ENCODE measurements at regions not wholly inside any gene's neighbourhood (a gene's known extent, or its start where the extent isn't known, plus 50 kb on each side); places are given as distances from the start of the nearest gene placed in this dataset.
"Not testable (repeated sequence)": the region's sequence is repeated elsewhere in the genome, so short reads cannot be mapped to it uniquely, and the experiment has no call there.

DNA sequence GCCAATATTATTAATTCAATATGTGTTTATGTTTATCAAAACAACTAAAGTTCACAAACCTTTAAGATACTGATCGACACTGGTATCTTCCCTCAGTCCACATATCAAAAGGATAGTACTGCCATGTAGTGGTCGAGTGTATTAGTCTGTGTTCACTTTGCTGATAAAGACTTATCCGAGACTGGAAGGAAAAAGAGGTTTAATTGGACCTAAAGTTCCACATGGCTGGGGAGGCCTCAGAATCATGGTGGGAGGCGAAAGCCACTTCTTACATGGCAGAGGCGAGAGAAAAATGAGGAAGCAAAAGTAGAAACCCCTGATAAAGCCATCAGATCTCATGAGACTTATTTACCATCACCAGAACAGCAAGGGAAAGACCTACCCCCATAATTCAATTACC, 325.4 kb upstream of the PHF14 start:
- no peak for DNase-seq

DNA sequence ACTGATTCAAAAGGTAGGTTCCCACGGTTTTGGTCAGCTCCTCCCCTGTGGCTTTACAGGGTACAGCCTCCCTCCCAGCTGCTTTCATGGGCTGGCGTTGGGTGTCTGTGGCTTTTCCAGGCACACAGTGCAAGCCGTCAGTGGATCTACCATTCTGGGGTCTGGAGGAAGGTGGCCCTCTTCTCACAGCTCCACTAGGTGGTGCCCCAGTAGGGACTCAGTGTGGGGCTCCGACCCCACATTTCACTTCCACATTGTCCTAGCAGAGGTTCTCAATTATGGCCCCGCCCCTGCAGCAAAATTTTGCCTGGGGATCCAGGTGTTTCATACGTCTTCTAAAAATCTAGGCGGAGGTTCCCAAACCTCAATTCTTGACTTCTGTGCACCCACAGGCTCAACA, 324.6 kb upstream of the PHF14 start:
- DNase-seq = not testable (repeated sequence)

DNA sequence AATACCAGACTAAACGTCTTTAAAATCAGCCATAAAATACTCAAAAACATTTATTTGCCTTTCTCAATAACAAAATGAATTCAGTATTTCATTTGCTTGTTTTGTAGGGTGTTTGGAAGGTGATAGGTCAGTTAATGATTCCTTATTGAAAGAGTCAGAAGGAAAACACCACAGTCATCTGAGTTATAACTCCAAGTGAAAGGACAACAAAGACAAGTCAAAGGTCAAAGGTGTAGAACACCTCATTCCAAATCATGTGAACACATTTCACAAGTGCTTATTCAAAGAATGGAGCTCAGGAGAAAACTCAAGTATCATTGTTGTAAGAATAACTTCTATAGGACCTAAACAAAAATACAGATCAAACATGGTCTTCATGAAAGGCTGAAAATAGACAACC, 318.6 kb upstream of the PHF14 start:
- DNase-seq = no peak

DNA sequence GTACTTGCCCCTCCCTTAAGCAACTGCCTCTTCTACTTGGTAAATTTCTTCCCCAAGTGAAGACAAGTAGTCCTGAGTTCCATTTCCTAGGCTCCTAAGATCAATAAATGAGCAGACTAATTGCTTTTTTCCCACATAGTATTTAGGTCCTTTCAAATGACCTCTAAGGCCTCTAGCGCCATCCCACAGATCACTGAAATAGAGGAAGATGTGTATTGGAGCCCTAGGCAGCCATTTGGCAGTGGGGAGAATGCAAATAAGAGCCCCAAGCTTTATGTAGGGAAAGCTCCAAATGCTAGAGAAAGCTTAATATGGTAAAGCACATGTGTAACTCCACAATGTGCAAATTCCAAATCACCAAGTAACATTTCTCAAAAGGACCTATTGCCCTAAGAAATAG, 316.5 kb upstream of the PHF14 start:
- DNase-seq = no peak

DNA sequence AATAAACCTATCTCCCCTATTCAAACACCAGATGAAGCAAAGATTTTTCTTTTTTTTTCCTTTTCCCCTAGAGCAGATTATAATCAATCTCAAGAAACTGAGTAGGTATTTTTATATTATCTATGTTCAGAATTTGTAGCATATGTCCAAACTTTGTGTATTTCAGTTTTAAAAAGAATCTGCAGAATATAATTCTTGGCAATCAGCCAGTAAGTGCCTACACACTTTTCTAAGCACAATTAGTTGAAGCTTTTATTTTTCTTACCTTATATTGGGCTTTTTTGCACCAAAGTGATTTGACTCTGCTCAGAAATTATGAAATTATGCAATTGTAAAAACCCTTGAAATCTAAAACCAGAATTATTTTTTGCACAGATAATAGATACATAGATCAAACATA, 315.8 kb upstream of the PHF14 start:
- no peak for DNase-seq

DNA sequence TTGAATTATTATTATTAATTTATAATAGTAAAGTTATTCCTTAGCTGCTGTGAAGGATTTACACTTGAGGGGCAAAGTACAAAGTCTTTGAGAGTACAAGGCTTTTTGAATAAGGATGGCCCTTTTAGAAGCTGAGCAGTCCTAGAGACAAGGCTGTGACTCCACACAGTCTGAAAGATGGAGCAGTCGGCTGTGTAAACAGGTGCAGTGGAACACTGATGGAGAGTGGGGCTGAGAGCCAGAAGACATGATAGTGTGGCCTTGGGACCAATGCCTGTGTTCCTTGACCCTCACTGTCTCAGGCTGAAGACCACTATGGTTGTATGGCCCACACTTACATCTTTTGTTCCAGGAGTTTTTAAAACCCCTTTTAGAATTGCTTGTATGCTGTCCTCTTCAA, 311.2 kb upstream of the PHF14 start:
- no peak for DNase-seq

DNA sequence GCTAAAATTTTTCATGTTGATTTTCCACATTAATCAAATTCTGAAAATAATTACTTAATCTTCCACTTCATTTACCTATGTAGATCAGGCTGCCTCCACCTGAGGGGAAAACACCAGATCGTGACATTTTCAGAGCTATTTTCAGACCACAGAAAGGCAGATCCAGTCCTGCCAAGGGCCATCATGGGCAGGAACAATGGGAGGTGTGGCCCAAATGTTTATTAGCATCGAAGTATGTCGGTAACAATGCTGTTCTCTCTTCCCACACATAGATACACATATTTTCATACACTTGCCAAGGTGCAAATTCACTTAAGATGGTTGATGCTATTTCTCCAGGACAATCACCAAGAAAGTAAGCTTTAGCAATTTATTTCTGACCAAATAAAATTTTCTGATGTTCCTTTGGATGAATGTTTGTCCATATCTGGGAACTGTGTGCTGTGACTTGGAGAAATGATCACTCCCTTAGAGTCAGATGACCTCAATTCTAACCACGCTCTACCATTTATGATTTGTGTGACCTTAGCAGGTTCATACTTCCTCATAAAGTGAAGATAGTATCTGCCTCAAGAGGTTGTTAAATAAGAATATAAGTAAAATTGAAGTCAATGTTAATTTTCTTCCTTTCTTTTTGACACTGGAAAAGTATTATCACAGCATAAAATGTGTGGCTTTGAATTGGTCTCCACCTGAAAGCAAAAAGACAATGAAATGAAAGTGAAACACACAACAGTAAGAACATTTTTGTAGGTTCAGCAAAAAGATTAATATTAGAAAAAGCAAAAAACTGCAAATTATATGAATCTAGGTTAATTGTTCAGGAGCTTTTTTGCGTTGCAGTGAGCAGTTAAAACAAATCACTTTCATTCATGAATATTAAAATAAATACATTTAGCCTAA, 310.4 kb upstream of the PHF14 start:
- no peak for DNase-seq

DNA sequence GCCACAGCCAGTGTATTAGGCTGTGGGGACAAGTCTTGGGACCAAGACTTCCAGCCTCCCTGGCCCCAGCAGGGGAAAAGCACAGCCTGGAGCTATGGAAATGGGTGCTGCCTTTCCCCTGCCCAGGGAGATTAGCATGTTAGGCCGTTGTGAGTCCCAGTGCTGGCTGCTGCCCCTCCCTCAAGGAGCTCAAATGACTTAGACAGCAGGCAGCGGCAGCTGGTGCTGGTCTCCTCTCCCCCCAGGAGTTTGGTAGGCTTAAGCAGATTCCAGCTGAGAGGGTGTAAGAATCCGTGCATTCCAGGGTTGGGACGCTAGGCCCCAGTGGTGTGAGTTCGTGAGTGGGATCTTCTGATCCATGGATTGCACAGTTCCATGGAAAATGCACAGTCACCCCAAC, 301.5 kb upstream of the PHF14 start:
- no peak for DNase-seq

DNA sequence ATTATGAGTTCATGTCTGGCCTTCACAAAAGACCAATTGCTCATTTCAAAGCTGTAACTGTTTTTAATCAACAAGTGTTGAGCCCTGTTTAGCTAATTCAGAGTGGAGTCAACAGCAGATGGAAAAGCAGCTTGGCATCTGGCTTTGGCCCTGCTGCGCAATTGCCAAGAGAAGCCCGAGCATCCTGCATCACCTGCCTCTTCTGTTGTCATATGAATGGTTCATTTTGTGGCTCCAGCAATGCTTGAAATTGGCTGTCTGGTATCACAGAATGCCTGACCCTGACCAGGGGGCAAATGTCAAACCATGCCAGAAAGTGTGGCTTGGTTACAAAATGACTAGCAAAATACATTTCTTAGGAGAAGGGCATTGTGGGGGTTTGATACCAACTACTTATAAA, 296.5 kb upstream of the PHF14 start:
- no peak for DNase-seq

DNA sequence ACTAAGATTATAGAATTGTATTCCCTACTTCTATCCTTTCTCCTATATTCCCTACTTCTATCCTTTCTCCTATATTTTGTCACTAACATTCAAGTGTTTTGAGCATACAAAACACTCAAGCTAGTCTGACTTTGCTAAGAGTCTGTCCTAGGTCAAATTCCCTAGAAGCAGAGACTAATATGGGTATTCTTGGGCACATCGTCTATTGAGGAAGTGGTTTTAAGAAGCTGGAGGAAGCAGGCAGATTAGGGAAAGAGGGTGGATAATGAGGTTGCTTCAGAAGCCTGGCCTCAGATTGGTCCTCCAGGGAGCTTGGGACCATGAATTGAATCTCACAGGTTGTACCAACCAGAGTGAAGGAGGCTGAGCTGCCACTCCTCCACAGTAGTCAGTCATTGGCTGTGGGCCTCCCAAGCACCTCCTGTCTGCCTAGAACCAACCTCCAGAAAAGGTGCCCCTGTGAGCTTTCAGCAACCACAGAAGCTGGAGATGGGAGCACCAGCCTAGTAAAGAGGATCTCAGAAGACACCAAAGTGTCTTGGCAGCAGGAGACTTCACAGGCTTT, 295.9 kb upstream of the PHF14 start:
- DNase-seq = no peak

DNA sequence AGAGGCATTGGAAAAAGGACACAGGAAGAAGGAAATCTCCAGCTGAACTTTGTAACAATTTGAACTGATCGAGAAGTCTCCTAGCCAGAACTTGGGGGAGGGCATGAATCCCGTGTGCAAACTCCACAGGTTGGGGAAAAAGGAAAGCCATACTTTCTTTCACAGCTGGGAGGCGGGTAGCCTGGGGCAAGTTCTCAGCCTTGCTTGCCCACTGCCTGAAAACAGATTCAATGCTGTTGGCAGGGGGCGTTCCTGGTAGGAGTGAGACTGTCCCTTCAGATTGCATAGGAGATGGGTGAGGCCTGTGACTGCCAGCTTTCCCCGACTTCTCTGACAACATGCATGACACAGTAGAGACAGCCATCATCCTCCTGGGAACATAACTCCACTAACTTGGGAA, 289.1 kb upstream of the PHF14 start:
- DNase-seq = no peak

DNA sequence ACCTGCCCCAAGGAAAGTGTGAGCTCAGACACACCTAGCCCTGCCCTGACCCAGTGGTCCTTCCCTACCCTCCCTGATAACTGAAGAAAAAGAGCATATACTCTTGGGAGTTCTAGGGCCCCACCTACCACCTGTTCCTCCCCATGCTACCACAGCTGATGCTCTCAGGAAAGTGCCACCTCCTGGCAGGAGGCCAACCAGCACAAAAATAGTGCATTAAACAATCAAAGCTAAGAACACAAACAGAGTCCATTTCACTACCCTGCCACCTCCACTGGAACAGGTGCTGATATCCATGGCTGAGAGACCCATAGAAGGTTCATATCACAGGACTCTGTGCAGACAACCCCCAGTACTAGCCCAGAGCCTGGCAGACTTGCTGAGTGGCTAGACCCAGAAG, 288.6 kb upstream of the PHF14 start:
- DNase-seq = no peak

DNA sequence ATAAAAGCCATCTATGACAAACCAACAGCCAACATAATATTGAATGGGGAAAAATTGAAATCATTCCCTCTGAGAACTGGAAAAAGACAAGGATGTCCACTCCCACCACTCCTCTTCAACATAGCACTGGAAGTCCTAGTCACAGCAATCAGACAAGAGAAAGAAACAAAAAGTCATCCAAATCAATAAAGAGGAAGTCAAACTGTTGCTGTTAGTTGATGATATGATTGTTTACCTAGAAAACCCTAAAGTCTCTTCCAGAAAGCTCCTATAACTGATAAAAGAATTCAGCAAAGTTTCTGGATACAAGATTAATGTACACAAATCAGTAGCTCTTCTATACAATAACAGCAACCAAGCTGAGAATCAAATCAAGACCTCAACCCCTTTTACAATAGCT, 285.1 kb upstream of the PHF14 start:
- DNase-seq = no peak

DNA sequence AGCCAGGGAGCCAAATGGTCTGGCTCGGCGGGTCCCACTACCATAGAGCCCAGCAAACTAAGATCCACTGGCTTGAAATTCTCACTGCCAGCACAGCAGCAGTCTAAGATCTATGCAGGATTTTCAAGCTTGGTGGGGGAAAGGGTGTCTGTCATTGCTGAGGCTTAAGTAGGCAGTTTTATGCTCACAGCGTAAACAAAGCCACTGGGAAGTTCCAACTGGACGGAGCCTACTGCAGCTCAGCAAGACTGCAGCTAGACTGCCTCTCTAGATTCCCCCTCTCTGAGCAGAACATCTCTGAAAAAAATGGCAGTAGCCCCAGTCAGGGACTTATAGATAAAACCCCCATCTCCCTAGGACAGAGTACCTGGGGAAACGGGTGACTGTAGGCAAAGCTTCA, 277.6 kb upstream of the PHF14 start:
- DNase-seq = no peak

DNA sequence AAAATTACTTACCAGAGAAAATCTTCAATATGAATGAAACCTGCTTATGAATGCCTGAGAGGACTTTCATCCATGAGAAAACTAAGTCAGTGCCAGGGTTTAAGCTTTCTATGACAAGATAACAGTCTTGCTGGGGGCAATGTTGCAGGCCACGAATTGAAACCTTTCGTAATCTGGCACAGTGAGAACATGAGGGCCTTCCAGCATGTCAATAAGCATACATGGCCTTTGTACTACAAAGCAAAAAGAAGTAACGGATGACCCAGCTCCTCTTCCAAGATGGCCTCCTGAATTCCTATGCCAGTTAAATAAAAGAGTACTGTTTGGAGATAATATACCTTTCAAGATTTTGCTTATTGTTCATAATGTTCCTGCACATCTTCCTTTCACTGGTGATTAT, 270.6 kb upstream of the PHF14 start:
- no peak for DNase-seq

DNA sequence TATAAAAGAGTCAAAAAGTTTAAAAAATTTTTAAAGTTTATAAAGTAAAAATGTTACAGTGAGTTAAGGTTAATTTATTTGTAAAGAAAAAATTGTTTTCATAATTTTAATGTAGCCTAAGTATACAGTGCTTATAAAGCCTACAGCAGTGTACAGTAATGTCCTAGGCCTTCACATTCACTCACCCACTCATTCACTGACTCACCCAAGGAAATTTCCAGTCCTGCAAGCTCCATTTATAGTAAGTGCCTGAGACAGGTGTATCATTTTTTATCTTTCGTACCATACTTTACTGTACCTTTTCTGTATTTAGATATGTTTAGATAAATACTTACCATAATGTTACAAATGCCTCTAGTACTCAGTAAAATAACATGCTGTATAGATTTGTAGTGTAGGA, 269.7 kb upstream of the PHF14 start:
- DNase-seq = no peak

DNA sequence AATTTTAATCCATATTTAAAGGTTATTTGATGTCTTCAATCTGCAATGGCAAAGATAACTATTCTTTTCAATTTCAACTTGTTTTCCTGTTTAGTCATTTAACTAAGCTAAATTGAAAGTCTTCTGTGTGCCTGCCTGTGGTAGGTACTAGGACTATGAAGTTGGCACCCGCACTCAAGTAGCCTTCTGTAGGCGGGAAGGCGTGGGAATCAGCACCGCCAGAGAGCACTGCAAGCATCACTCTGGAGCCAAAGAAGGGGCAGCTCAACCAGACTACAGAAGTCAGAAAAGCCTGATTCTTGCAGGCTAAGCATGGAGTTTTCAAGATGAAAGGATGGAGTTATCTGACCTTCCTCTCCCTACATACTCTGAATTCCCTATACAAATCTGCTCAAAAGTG, 269.0 kb upstream of the PHF14 start:
- no peak for DNase-seq

DNA sequence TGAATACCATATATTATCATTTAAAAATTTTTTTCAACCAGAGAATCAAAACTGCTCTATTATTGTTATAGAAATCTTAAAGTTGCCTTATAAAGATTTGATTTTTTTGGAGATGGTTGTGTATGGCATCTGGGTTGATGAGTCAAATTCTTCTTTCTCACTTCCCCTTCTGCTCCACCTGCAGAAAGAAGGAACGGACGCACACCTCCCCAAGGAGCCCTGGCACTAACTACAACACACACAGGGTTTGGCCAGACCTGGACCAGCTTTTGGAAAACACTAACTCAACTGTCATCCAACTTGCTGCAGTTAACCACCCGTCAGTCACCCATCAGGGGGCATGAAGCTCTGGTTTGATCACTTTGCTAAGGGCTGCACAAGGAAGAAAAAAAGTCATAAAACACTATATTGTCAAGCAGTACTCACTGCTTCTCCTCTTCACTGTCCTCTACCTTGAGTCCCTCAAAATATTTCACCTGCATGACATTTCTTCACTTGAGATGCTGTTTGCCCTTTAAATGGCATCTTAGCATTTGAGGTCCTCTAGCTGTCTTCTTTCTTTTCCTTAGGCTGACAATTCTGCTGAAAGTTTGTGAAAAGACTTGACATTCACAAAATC, 266.7 kb upstream of the PHF14 start:
- no peak for DNase-seq

DNA sequence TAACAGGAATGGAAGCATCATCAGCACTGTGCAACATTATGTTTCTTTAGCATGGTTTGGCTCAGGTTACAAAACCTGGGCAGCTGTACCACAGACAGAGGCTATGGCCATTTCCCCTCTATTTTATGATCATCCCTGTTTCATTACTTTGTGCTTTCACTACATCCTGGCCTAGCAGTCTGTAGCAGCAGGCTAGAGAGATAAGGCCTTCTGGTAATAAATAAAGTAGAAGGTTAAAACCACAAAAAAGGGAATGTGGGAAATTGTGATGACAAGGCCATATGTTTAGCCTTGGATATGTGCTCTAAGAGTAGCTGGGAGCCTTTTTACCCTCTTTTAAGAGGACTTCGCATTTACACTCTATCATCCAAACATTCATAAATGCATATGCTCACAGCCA, 266.2 kb upstream of the PHF14 start:
- no peak for DNase-seq

DNA sequence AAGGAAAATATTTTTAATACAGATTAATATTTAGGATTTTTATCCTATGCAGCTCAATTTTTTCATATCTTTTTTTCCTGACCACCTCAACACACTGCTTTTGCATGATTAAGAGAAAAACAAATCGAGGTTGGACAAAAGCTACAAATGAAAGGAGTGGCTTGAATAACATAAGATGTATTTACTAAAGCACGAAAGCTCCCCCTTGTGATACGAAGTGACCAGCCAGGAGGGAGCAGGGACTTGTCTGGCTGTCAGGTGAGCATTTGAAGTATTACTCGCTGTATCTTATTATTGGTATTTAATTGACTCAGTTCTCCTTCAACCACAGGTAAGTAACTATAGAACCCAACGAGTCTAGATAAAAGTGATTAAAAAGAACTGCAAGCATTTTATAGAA, 265.2 kb upstream of the PHF14 start:
- no peak for DNase-seq

DNA sequence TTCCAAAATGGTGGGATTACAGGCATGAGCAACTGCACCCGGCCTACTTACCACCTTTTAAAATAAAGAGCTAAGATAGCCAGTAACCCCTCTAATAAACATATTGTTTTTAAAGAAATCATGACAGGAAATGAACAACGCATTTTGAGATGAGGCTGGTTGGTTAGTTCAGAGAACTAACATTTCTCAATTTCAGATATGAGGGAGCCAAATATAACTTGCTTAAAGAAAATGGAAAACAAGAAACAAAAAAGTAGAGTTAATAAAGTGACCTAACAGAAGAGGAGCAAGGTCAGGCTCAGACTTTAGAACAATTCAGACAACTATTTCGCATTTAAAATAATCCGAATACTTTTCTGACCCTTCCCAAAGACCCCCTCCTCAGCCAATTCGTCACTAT, 254.9 kb upstream of the PHF14 start:
- no peak for DNase-seq

DNA sequence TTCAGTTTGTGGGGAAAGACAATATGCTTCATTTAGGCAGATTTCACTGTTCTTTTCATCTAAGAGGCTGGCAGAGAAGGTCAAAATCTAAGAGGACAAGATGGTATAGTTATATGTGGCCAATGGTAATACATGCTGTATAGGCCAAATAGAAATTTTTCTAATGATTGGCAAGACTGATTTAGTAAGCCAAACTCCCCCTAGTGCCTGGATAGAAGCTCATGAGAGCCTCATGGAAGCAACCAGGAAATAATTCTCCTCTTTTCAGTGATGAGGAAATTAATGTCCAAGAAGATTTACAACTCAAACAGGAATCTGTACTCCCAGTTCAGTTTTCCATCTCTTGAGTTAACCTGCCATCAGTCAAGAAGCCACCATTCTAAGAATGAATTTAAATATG, 253.6 kb upstream of the PHF14 start:
- DNase-seq = no peak

DNA sequence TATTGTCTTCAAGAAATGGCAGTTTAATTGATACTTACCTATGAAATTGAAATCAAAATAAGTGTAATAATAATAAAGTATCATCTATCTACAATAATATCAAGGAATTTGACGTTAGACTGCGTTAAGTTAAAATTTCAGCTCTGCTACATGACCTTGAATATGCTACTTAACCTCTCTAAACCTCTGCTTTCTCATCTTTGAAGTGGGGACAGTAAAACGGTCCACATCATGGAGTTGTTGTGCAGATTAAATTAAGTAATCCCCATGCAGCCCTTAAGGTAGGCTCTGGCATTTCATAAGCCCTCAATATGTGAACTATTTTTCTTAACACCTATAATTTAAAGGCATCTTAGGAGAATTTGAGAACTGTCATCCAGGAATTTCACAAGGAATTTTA, 252.4 kb upstream of the PHF14 start:
- DNase-seq = no peak

DNA sequence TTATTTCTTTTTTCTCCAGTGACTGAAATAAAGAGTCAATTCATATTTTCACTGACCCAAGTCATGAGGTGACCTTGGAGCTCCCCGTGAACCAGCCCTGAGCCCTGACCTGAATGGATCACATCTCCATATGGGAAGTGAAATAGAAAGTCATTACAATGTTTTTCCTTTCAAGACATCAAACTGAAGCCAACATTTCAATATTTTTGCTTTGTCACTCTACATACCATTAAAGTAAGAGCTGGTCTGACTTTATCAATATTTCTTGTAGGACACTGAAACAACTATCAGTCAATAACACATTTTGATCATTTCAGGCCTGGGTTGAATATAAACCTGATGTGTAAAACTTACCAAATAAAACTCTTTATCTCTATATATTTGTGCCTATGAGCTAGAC, 249.8 kb upstream of the PHF14 start:
- no peak for DNase-seq

DNA sequence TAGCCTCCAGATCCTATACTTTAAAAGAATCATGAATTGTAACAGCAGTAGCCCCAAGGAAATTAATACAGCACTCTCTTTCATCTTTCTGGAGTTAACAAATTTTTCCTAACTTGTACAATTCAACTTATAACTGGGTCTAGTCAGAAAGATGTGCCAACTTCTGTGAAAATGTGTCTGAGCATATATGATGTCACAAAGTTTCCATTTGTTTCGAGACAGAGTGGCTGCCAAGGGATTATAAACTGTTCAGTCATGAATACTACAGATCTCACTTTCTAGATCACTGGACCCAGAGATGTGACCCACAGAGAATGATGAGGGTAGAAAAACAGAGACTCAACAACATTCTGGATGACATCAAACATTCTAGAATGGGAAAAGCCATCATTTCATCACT, 249.2 kb upstream of the PHF14 start:
- no peak for DNase-seq

All from stimulated activated CD4-positive, alpha-beta T cell treated with anti-CD3 and anti-CD28 coated beads, Interleukin-4, amount 100 ng/mL, for 24 hours (primary cell).